ENCODE measurements at regions not wholly inside any gene's neighbourhood (a gene's known extent, or its start where the extent isn't known, plus 50 kb on each side); places are given as distances from the start of the nearest gene placed in this dataset.

DNA sequence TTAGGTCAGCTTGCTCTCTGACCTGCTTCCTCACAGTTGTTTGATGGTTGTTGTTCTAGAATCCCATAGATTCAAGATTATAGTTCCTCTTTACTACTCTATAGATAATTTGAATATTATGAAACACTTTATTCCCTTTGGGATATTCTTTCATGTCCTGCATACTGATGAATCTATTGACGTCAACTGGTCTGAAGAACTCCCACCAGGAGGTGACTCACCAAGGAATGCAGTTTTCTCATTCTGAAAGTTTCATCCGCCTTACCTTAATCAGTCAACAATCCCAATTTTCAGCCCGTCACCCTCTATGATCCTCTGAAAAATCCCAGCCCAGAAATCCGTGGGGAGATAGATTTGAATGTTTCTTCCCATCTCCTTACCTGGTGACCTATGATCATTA, 834.1 kb upstream of the PRMT6 start:
- Histone ChIP-seq H3K4me1 (no peaks in the 10 kb centered on the region), H3K27ac (no peak overlapping the region), H3K9me3 (no peaks in the 10 kb centered on the region), H3K27me3 (no peaks in the 10 kb centered on the region), H3K36me3 (no peaks in the 10 kb centered on the region), H3K4me3 (no peak overlapping the region)
- TF ChIP-seq, protein P1, sequence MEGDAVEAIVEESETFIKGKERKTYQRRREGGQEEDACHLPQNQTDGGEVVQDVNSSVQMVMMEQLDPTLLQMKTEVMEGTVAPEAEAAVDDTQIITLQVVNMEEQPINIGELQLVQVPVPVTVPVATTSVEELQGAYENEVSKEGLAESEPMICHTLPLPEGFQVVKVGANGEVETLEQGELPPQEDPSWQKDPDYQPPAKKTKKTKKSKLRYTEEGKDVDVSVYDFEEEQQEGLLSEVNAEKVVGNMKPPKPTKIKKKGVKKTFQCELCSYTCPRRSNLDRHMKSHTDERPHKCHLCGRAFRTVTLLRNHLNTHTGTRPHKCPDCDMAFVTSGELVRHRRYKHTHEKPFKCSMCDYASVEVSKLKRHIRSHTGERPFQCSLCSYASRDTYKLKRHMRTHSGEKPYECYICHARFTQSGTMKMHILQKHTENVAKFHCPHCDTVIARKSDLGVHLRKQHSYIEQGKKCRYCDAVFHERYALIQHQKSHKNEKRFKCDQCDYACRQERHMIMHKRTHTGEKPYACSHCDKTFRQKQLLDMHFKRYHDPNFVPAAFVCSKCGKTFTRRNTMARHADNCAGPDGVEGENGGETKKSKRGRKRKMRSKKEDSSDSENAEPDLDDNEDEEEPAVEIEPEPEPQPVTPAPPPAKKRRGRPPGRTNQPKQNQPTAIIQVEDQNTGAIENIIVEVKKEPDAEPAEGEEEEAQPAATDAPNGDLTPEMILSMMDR (IDR thresholded peaks at IDR 0.05 in 4 of 5, conservative IDR thresholded peaks at IDR 0.05 in 1 of 5) = no peak
- TF ChIP-seq POLR2A (IDR thresholded peaks at IDR 0.05) = no peak
- intact Hi-C loops (cut with DNase I; ENCODE audit: low total_unique reads) = no loop called here
- ATAC-seq (no peak), DNase-seq (no peak)
- in situ Hi-C loops (cut with MboI; ENCODE audit: low sequenced_read_pairs in 4 of 4) = no loop called here

DNA sequence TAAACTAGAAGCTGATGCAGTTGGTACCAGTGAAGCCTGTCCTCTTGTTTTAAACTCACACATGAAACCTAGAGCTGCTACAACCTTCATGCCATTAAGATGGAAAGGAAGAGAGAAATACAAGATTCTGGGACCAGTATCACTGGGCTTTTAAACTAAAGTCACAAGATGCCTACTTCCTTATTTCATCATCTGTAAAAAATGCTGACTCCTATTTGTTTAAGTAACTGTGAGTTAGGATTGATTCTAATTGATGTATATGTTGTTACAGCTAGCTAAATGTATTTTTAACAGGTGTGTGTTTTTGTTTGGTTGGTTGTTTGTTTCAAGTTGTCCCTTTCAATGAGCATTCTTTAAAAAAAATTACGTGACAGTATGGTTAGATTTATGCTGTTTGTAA, 833.3 kb upstream of the PRMT6 start:
- no peak for DNase-seq
- Histone ChIP-seq H3K4me1 (no peaks in the 10 kb centered on the region), H3K27ac (no peak overlapping the region), H3K4me3 (no peak overlapping the region), H3K9me3 (no peaks in the 10 kb centered on the region), H3K36me3 (no peaks in the 10 kb centered on the region), H3K27me3 (no peaks in the 10 kb centered on the region)
- ATAC-seq = no peak
- intact Hi-C loops (cut with DNase I; ENCODE audit: low total_unique reads) (no loop called here), in situ Hi-C loops (cut with MboI; ENCODE audit: low sequenced_read_pairs in 4 of 4) (no loop called here)
- no peak for TF ChIP-seq POLR2A (IDR thresholded peaks at IDR 0.05)
- TF ChIP-seq, protein P1 (IDR thresholded peaks at IDR 0.05 in 4 of 5, conservative IDR thresholded peaks at IDR 0.05 in 1 of 5) = no peak

DNA sequence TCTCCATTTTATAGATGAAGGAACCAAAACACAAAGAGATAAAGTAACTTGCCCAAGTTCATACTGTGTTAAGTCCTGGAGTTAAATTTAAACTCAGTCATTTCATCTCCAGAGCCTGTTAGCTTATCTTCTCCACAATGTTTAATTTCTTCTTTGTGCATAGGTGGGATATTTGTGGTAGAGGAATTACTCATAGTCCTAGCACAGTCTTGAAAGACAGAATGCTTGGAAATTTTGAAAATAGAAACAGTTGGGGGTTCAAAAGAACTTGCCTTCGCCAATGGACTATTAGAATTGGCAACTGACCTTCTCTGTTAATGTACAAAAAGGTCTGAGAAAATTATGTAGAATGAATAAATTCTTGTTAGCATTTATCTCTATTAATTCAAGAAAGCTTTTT, 832.0 kb upstream of the PRMT6 start:
- Histone ChIP-seq H3K9me3 (no peaks in the 10 kb centered on the region), H3K4me1 (no peaks in the 10 kb centered on the region), H3K27ac (no peak overlapping the region), H3K4me3 (no peak overlapping the region), H3K36me3 (no peaks in the 10 kb centered on the region), H3K27me3 (no peaks in the 10 kb centered on the region)
- DNase-seq (no peak), ATAC-seq (no peak)
- in situ Hi-C loops (cut with MboI; ENCODE audit: low sequenced_read_pairs in 4 of 4) (no loop called here), intact Hi-C loops (cut with DNase I; ENCODE audit: low total_unique reads) (no loop called here)
- TF ChIP-seq, protein P1 (IDR thresholded peaks at IDR 0.05 in 4 of 5, conservative IDR thresholded peaks at IDR 0.05 in 1 of 5) = no peak
- no peak for TF ChIP-seq POLR2A (IDR thresholded peaks at IDR 0.05)

DNA sequence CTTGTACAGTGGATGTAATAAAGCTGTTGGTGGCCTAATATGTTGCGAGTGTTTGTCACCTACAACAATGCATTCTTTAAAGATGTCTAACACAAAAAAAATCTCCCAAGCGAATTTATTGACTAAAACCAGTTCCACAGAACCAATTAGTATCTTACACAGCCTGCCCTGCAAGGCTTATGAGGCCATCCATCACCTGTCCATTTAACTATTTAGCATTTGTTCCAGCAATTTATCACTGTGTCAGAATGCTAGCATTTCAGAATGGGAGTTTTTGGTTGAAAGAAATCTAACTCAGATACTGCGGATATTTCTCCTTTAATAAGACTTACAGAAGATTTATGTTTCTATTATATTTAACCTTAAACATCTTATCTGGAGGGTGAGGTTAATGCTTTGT, 831.1 kb upstream of the PRMT6 start:
- DNase-seq = no peak
- Histone ChIP-seq H3K4me1 (no peaks in the 10 kb centered on the region), H3K9me3 (no peaks in the 10 kb centered on the region), H3K36me3 (no peaks in the 10 kb centered on the region), H3K27me3 (no peaks in the 10 kb centered on the region), H3K4me3 (no peak overlapping the region), H3K27ac (no peak overlapping the region)
- TF ChIP-seq, protein P1 (IDR thresholded peaks at IDR 0.05 in 4 of 5, conservative IDR thresholded peaks at IDR 0.05 in 1 of 5) = no peak
- TF ChIP-seq POLR2A (IDR thresholded peaks at IDR 0.05) = no peak
- ATAC-seq = no peak
- in situ Hi-C loops (cut with MboI; ENCODE audit: low sequenced_read_pairs in 4 of 4) = no loop called here
- intact Hi-C loops (cut with DNase I; ENCODE audit: low total_unique reads) = no loop called here

DNA sequence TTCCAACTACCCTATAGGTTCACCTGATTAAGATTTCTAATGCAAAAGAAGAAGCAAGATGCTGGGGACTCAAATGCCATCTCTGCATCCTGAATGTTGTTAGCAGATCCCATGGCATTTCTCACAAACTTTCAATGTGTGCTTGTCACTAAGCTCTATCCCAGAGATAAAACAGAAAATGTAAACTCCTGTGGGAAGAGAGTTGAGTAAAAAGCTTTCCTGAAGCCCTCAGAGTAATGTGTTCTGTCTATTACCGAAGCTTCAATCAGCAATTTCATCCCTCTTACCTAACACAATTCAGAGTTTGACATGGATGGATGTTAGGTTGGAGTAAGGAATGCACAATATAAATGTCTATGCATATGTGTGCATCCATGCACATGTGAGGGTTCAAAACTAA, 829.9 kb upstream of the PRMT6 start:
- H3K9me3 ChIP-seq = no peaks in the 10 kb centered on the region
- no peaks in the 10 kb centered on the region for H3K27me3 ChIP-seq
- DNase-seq (no peak), ATAC-seq (no peak)
- H3K36me3 ChIP-seq = no peaks in the 10 kb centered on the region
- intact Hi-C loops (cut with DNase I; ENCODE audit: low total_unique reads) = no loop called here
- no peak overlapping the region for H3K27ac ChIP-seq
- TF ChIP-seq, protein P1 (IDR thresholded peaks at IDR 0.05 in 4 of 5, conservative IDR thresholded peaks at IDR 0.05 in 1 of 5) = no peak
- TF ChIP-seq POLR2A (IDR thresholded peaks at IDR 0.05) = no peak
- H3K4me3 ChIP-seq = no peak overlapping the region
- H3K4me1 ChIP-seq = no peaks in the 10 kb centered on the region
- in situ Hi-C loops (cut with MboI; ENCODE audit: low sequenced_read_pairs in 4 of 4) = no loop called here
